ENCODE measurements at regions not wholly inside any gene's neighbourhood (a gene's known extent, or its start where the extent isn't known, plus 50 kb on each side); places are given as distances from the start of the nearest gene placed in this dataset.

DNA sequence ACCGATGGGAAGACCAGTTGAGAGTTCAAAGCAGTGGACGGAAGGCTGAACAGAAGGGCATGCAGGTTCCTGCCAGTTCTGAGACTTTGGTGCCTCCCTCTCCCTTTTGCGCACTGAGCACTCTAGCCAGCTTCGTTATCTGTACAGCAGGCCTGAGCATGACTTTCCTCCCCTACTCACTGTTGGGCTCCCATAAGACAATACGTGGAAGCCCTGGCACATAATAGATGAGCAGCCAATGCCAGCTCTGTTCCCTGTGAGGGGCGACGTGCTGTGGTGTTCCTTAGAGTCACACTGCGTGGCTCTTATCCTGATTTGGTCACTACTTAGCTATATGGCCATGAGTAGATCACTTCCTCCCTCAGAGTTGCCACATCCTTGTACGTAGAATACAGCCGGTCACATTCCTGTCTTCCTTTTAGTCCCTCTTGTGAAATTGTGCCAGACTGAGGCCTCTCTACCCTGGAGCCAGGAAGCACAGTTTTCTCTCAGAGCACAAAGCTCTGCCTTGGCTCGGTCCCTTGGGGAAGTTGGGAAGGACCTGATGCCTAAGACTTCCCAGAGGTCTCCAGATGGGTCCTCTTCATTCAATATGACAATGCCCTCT, 160.4 kb upstream of the MAMLD1 start:
- no peak for TF ChIP-seq CTCF (conservative IDR thresholded peaks at IDR 0.05)
- no peak for TF ChIP-seq ZFX (IDR thresholded peaks at IDR 0.05)

Data from C4-2B (cell line).